SK-N-SH (cell line): ENCODE measurements at regions not wholly inside any gene's neighbourhood (a gene's known extent, or its start where the extent isn't known, plus 50 kb on each side); places are given as distances from the start of the nearest gene placed in this dataset.

Experiments used
- CTCF ChIA-PET: fragments of 300-600, 350-600 bp; formaldehyde crosslinking; extraction: SDS; loops from one replicate; lab custom pipeline; 2021; lab: Yijun Ruan, JAX
- POLR2A ChIA-PET: fragments of 350-600 bp; sonication (Branson Sonifier 250); formaldehyde crosslinking; extraction: SDS; loops from one replicate; lab custom pipeline; 2020; ENCODE audit warnings: antibody characterized with exemption, inconsistent platforms; lab: Yijun Ruan, JAX
- DNase-seq: peaks from one replicate; pipeline ENCODE4 v3.0.0; 2012
- H2AFZ ChIP-seq: fragments of 200-600 bp; sonication (generic); 2 replicates; pipeline ENCODE4 v1.8.1; 2016; ENCODE audit warnings: antibody characterized with exemption, mild to moderate bottlenecking, low read depth
- H3F3A ChIP-seq: fragments of 200-600 bp; sonication (generic); replicated peaks from 2 replicates; pipeline ENCODE3; 2016; ENCODE audit warnings: antibody characterized with exemption, mild to moderate bottlenecking; ENCODE audit not compliant: insufficient read depth
- H3K27ac ChIP-seq, 2 experiments: fragments of 200-500 bp in 1 of 2; fragments of 200-600 bp in 1 of 2; sonication (Bioruptor generic) in 1 of 2; sonication (generic), shearing (Covaris generic) in 1 of 2; 2 replicates each; pipeline versions ENCODE4 v1.5.1 to v1.6.1; 2014 to 2016; ENCODE audit warnings: low read depth in 2 of 2, inconsistent platforms in 1 of 2, low read length in 1 of 2, mild to moderate bottlenecking in 1 of 2, mixed read lengths in 1 of 2
- H3K27me3 ChIP-seq: fragments of 200-600 bp; sonication (generic), shearing (Covaris generic); 2 replicates; pipeline ENCODE4 v1.6.1; 2016; ENCODE audit warnings: mixed run types; ENCODE audit not compliant: insufficient read depth
- H3K36me3 ChIP-seq, 2 experiments: fragments of 200-500 bp in 1 of 2; fragments of 200-600 bp in 1 of 2; sonication (Bioruptor generic) in 1 of 2; sonication (generic) in 1 of 2; replicated peaks in 1 of 2; 2 replicates each; pipeline versions ENCODE3 to v1.5.1; 2014 to 2016; ENCODE audit warnings: low read length in 1 of 2, mild to moderate bottlenecking in 1 of 2; ENCODE audit not compliant: insufficient read depth in 2 of 2, control insufficient read depth in 1 of 2
- H3K4me1 ChIP-seq, 2 experiments: fragments of 200-500 bp in 1 of 2; fragments of 200-600 bp in 1 of 2; sonication (Bioruptor generic) in 1 of 2; sonication (generic), shearing (Covaris generic) in 1 of 2; 2 replicates each; pipeline versions ENCODE4 v1.5.1 to v1.6.1; 2014 to 2016; ENCODE audit warnings: low read depth in 1 of 2, low read length in 1 of 2, mixed run types in 1 of 2; ENCODE audit not compliant: insufficient read depth in 2 of 2, control insufficient read depth in 1 of 2
- H3K4me2 ChIP-seq: fragments of 200-600 bp; sonication (generic), shearing (Covaris generic); 2 replicates; pipeline ENCODE4 v1.6.1; 2017; ENCODE audit warnings: mixed run types
- H3K4me3 ChIP-seq, 2 experiments: fragments of 200-500 bp in 1 of 2; fragments of 200-600 bp in 1 of 2; sonication (Bioruptor generic) in 1 of 2; sonication (generic), shearing (Covaris generic) in 1 of 2; 2 replicates each; pipeline versions ENCODE4 v1.5.1 to v1.8.1; 2014 to 2016; ENCODE audit warnings: low read depth in 2 of 2, inconsistent platforms in 1 of 2, low read length in 1 of 2, mild to moderate bottlenecking in 1 of 2, mixed read lengths in 1 of 2, moderate library complexity in 1 of 2
- H3K79me2 ChIP-seq: fragments of 200-600 bp; sonication (generic); 2 replicates; pipeline ENCODE4 v1.8.1; 2017; ENCODE audit warnings: mild to moderate bottlenecking; ENCODE audit not compliant: insufficient read depth
- H3K9ac ChIP-seq: fragments of 200-600 bp; sonication (generic); 2 replicates; pipeline ENCODE4 v1.6.1; 2017; ENCODE audit warnings: mixed run types
- H3K9me2 ChIP-seq: fragments of 200-600 bp; sonication (generic); 2 replicates; pipeline ENCODE4 v1.6.1; 2017; ENCODE audit warnings: mixed run types
- H3K9me3 ChIP-seq: fragments of 200-600 bp; sonication (generic); 2 replicates; pipeline ENCODE4 v1.6.1; 2017; ENCODE audit warnings: mixed run types, mild to moderate bottlenecking, moderate library complexity
- H4K20me1 ChIP-seq: fragments of 200-600 bp; sonication (generic); 2 replicates; pipeline ENCODE4 v1.6.1; 2017; ENCODE audit warnings: mild to moderate bottlenecking, mixed run types; ENCODE audit not compliant: insufficient read depth
- CHD2 ChIP-seq: fragments of 150-350 bp; IDR thresholded peaks from 2 replicates; pipeline ENCODE4 v1.6.1; 2018; ENCODE audit warnings: low read length; ENCODE audit not compliant: partially characterized antibody
- ELF1 ChIP-seq: IDR thresholded peaks from 2 replicates; pipeline ENCODE4 v1.4.0; 2012
- EP300 ChIP-seq, 2 experiments: IDR thresholded peaks; 2 replicates each; pipeline versions ENCODE4 v1.4.0 to v1.6.1; 2012; ENCODE audit warnings: borderline replicate concordance in 1 of 2, low read depth in 1 of 2, low read length in 1 of 2
- FOSL2 ChIP-seq: IDR thresholded peaks from 2 replicates; pipeline ENCODE4 v1.4.0; 2012; ENCODE audit warnings: low read depth, mild to moderate bottlenecking, moderate library complexity, borderline replicate concordance
- FOXJ3 ChIP-seq: sonication (generic); formaldehyde crosslinking; IDR thresholded peaks from 2 replicates; pipeline ENCODE4 v1.5.1; 2020; ENCODE audit warnings: mild to moderate bottlenecking, missing genetic modification reagents
- FOXM1 ChIP-seq: IDR thresholded peaks from 2 replicates; pipeline ENCODE4 v1.4.0; 2012; ENCODE audit warnings: low read depth, mild to moderate bottlenecking
- JUND ChIP-seq: IDR thresholded peaks from 2 replicates; pipeline ENCODE4 v1.4.0; 2012
- NFIC ChIP-seq: IDR thresholded peaks from 2 replicates; pipeline ENCODE4 v1.4.0; 2012; ENCODE audit warnings: borderline replicate concordance
- RAD21 ChIP-seq: IDR thresholded peaks from 2 replicates; pipeline ENCODE4 v1.6.1; 2012; ENCODE audit warnings: mild to moderate bottlenecking, low read length
- RCOR1 ChIP-seq: fragments of 150-350 bp; IDR thresholded peaks from 2 replicates; pipeline ENCODE4 v1.6.1; 2017; ENCODE audit warnings: antibody characterized with exemption, low read length
- RFX5 ChIP-seq: IDR thresholded peaks from 2 replicates; pipeline ENCODE4 v1.6.1; 2012; ENCODE audit warnings: mild to moderate bottlenecking, improper control_type of control experiment, low read length
- SMC3 ChIP-seq: IDR thresholded peaks from 2 replicates; pipeline ENCODE4 v1.6.1; 2012; ENCODE audit warnings: low read depth, low read length, improper control_type of control experiment
- TCF12 ChIP-seq: IDR thresholded peaks from 2 replicates; pipeline ENCODE4 v1.4.0; 2012
- YY1 ChIP-seq: IDR thresholded peaks from 2 replicates; pipeline ENCODE4 v1.4.0; 2012; ENCODE audit warnings: low read depth, mild to moderate bottlenecking
- WGBS: methylation state at CpG from one replicate; pipeline ENCODE4 v1.1.6; 2017; ENCODE audit warnings: low lambda C conversion rate; 5-methylcytosine and 5-hydroxymethylcytosine counted together
- TF ChIP-seq, protein P1 (sequence below): IDR thresholded peaks from 2 replicates; pipeline ENCODE4 v1.4.0; 2012; ENCODE audit warnings: low read depth, borderline replicate concordance
- TF ChIP-seq, protein P2 (sequence below): IDR thresholded peaks from 2 replicates; pipeline ENCODE4 v1.4.0; 2012; ENCODE audit warnings: low read depth, borderline replicate concordance
- TF ChIP-seq, protein P3 (sequence below): fragments of 200-600 bp; sonication (generic); IDR thresholded peaks from 2 replicates; pipeline ENCODE4 v1.6.1; 2017; ENCODE audit warnings: antibody characterized with exemption, mild to moderate bottlenecking, moderate library complexity
- TF ChIP-seq, protein P4 (sequence below): IDR thresholded peaks from 2 replicates; pipeline ENCODE4; 2012
- TF ChIP-seq, protein P5 (sequence below): fragments of 150-350 bp; IDR thresholded peaks from 2 replicates; pipeline ENCODE4 v1.6.1; 2017; ENCODE audit warnings: antibody characterized with exemption, low read length, low read depth, borderline replicate concordance
- TF ChIP-seq, protein P6 (sequence below): IDR thresholded peaks from 2 replicates; pipeline ENCODE4 v1.6.1; 2012; ENCODE audit warnings: mild to moderate bottlenecking, low read depth, low read length, moderate library complexity

DNA sequence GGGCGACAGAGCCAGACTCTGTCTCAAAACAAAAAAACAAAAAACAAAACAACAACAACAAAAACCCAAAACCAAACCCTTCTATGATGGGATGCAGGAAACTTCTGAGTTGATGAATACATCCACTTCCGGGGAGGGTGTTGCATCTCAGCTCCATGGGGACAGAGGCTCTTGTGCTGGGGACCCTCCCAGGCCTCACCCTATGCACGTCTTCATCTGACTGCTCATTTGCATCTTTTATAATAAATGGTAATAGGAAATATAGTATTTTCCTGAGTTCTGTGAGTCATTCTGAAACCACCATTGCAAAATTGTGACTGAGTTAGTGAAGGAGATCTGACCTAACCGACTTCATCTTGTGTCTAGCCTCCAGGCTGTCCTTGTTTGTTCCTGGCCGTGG lies 109.5 kb upstream of the SLC28A3 start:
- Histone ChIP-seq H3K4me1 (no peaks in the 10 kb centered on the region), H3K4me3 (no peak overlapping the region), H2AFZ (no peak overlapping the region), H4K20me1 (no peaks in the 10 kb centered on the region), H3K9me2 (no peaks in the 10 kb centered on the region), H3K79me2 (no peaks in the 10 kb centered on the region), H3K27me3 (no peaks in the 10 kb centered on the region), H3K36me3 (no peaks in the 10 kb centered on the region), H3K9me3 (no peaks in the 10 kb centered on the region), H3K9ac (no peak overlapping the region), H3K27ac (no peak overlapping the region), H3F3A (no peaks in the 10 kb centered on the region), H3K4me2 (no peak overlapping the region)
- CTCF ChIA-PET: no interaction called here
- TF ChIP-seq, protein P1, sequence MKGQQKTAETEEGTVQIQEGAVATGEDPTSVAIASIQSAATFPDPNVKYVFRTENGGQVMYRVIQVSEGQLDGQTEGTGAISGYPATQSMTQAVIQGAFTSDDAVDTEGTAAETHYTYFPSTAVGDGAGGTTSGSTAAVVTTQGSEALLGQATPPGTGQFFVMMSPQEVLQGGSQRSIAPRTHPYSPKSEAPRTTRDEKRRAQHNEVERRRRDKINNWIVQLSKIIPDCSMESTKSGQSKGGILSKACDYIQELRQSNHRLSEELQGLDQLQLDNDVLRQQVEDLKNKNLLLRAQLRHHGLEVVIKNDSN: no peak
- TF ChIP-seq, protein P2, sequence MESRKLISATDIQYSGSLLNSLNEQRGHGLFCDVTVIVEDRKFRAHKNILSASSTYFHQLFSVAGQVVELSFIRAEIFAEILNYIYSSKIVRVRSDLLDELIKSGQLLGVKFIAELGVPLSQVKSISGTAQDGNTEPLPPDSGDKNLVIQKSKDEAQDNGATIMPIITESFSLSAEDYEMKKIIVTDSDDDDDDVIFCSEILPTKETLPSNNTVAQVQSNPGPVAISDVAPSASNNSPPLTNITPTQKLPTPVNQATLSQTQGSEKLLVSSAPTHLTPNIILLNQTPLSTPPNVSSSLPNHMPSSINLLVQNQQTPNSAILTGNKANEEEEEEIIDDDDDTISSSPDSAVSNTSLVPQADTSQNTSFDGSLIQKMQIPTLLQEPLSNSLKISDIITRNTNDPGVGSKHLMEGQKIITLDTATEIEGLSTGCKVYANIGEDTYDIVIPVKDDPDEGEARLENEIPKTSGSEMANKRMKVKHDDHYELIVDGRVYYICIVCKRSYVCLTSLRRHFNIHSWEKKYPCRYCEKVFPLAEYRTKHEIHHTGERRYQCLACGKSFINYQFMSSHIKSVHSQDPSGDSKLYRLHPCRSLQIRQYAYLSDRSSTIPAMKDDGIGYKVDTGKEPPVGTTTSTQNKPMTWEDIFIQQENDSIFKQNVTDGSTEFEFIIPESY: no peak
- TF ChIP-seq RCOR1 (no peak), YY1 (no peak), SMC3 (no peak), FOXJ3 (CRISPR knock-in tag) (no peak), RFX5 (no peak), FOXM1 (no peak), CHD2 (no peak), ELF1 (no peak), JUND (no peak), EP300 (IDR thresholded peaks at IDR 0.05; ENCODE audit: borderline replicate concordance in 1 of 2, low read depth in 1 of 2, low read length in 1 of 2) (no peak), FOSL2 (no peak), TCF12 (no peak), NFIC (no peak), RAD21 (no peak)
- TF ChIP-seq, protein P3, sequence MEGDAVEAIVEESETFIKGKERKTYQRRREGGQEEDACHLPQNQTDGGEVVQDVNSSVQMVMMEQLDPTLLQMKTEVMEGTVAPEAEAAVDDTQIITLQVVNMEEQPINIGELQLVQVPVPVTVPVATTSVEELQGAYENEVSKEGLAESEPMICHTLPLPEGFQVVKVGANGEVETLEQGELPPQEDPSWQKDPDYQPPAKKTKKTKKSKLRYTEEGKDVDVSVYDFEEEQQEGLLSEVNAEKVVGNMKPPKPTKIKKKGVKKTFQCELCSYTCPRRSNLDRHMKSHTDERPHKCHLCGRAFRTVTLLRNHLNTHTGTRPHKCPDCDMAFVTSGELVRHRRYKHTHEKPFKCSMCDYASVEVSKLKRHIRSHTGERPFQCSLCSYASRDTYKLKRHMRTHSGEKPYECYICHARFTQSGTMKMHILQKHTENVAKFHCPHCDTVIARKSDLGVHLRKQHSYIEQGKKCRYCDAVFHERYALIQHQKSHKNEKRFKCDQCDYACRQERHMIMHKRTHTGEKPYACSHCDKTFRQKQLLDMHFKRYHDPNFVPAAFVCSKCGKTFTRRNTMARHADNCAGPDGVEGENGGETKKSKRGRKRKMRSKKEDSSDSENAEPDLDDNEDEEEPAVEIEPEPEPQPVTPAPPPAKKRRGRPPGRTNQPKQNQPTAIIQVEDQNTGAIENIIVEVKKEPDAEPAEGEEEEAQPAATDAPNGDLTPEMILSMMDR: no peak
- TF ChIP-seq, protein P4, sequence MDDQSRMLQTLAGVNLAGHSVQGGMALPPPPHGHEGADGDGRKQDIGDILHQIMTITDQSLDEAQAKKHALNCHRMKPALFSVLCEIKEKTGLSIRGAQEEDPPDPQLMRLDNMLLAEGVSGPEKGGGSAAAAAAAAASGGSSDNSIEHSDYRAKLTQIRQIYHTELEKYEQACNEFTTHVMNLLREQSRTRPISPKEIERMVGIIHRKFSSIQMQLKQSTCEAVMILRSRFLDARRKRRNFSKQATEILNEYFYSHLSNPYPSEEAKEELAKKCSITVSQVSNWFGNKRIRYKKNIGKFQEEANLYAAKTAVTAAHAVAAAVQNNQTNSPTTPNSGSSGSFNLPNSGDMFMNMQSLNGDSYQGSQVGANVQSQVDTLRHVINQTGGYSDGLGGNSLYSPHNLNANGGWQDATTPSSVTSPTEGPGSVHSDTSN: no peak
- TF ChIP-seq, protein P5, sequence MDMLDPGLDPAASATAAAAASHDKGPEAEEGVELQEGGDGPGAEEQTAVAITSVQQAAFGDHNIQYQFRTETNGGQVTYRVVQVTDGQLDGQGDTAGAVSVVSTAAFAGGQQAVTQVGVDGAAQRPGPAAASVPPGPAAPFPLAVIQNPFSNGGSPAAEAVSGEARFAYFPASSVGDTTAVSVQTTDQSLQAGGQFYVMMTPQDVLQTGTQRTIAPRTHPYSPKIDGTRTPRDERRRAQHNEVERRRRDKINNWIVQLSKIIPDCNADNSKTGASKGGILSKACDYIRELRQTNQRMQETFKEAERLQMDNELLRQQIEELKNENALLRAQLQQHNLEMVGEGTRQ: no peak
- TF ChIP-seq, protein P6, sequence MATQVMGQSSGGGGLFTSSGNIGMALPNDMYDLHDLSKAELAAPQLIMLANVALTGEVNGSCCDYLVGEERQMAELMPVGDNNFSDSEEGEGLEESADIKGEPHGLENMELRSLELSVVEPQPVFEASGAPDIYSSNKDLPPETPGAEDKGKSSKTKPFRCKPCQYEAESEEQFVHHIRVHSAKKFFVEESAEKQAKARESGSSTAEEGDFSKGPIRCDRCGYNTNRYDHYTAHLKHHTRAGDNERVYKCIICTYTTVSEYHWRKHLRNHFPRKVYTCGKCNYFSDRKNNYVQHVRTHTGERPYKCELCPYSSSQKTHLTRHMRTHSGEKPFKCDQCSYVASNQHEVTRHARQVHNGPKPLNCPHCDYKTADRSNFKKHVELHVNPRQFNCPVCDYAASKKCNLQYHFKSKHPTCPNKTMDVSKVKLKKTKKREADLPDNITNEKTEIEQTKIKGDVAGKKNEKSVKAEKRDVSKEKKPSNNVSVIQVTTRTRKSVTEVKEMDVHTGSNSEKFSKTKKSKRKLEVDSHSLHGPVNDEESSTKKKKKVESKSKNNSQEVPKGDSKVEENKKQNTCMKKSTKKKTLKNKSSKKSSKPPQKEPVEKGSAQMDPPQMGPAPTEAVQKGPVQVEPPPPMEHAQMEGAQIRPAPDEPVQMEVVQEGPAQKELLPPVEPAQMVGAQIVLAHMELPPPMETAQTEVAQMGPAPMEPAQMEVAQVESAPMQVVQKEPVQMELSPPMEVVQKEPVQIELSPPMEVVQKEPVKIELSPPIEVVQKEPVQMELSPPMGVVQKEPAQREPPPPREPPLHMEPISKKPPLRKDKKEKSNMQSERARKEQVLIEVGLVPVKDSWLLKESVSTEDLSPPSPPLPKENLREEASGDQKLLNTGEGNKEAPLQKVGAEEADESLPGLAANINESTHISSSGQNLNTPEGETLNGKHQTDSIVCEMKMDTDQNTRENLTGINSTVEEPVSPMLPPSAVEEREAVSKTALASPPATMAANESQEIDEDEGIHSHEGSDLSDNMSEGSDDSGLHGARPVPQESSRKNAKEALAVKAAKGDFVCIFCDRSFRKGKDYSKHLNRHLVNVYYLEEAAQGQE: no peak
- no peak for DNase-seq
- WGBS: 24% methylated on average over 5 of the region's 5 CpGs
- POLR2A ChIA-PET: no interaction called here
